ENCODE measurements at regions not wholly inside any gene's neighbourhood (a gene's known extent, or its start where the extent isn't known, plus 50 kb on each side); places are given as distances from the start of the nearest gene placed in this dataset.

DNA sequence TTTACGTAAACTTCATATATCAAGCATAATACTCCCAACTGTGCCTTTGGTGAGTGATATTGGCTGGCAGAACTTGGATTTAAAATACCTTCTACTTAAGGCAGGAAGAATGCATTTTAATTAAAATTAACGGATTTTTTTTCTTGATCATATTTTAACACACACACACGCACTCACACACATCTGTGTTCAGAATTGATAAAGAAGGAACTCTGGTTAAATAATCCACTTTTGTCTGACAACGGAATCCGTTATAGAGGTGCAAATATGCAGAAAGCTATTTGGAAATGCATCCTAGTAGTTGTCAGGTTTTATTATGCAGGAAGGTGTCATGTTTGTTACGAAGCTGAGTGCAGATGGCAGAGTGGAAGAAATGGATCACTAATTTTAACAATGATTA is 105.5 kb upstream of the ZNF536 start:
- TF ChIP-seq, protein P1, sequence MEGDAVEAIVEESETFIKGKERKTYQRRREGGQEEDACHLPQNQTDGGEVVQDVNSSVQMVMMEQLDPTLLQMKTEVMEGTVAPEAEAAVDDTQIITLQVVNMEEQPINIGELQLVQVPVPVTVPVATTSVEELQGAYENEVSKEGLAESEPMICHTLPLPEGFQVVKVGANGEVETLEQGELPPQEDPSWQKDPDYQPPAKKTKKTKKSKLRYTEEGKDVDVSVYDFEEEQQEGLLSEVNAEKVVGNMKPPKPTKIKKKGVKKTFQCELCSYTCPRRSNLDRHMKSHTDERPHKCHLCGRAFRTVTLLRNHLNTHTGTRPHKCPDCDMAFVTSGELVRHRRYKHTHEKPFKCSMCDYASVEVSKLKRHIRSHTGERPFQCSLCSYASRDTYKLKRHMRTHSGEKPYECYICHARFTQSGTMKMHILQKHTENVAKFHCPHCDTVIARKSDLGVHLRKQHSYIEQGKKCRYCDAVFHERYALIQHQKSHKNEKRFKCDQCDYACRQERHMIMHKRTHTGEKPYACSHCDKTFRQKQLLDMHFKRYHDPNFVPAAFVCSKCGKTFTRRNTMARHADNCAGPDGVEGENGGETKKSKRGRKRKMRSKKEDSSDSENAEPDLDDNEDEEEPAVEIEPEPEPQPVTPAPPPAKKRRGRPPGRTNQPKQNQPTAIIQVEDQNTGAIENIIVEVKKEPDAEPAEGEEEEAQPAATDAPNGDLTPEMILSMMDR (IDR thresholded peaks at IDR 0.05), result no peak
- no peak for TF ChIP-seq POLR2AphosphoS5 (IDR thresholded peaks at IDR 0.05)
